Neural progenitor cell (in vitro differentiated cells): ENCODE measurements at regions not wholly inside any gene's neighbourhood (a gene's known extent, or its start where the extent isn't known, plus 50 kb on each side); places are given as distances from the start of the nearest gene placed in this dataset.
"Not testable (repeated sequence)": the region's sequence is repeated elsewhere in the genome, so short reads cannot be mapped to it uniquely, and the experiment has no call there.

Experiments
- CTCF ChIP-seq: fragments of 200-600 bp; sonication (generic); IDR thresholded peaks from 2 replicates; pipeline ENCODE4 v1.5.1; 2017; ENCODE audit warnings: antibody characterized with exemption, mild to moderate bottlenecking
- EZH2 ChIP-seq: fragments of 200-600 bp; sonication (generic); IDR thresholded peaks from 2 replicates; pipeline ENCODE4 v1.6.1; 2017; ENCODE audit warnings: antibody characterized with exemption, mild to moderate bottlenecking, moderate library complexity
- EZH2phosphoT487 ChIP-seq: fragments of 200-600 bp; sonication (generic); IDR thresholded peaks from 2 replicates; pipeline ENCODE4 v1.6.1; 2017; ENCODE audit warnings: antibody characterized with exemption

- not testable (repeated sequence) for TF ChIP-seq CTCF, EZH2phosphoT487, EZH2
These were observed 98.1 kb downstream of the TBC1D26 start for GRCh38 chr17:15830221-15830620.
